ENCODE measurements at regions not wholly inside any gene's neighbourhood (a gene's known extent, or its start where the extent isn't known, plus 50 kb on each side); places are given as distances from the start of the nearest gene placed in this dataset.
A peak's percentile ranks its signal among the peaks of the same experiment; 100 is the strongest.
"Not testable (repeated sequence)": the region's sequence is repeated elsewhere in the genome, so short reads cannot be mapped to it uniquely, and the experiment has no call there.

DNA sequence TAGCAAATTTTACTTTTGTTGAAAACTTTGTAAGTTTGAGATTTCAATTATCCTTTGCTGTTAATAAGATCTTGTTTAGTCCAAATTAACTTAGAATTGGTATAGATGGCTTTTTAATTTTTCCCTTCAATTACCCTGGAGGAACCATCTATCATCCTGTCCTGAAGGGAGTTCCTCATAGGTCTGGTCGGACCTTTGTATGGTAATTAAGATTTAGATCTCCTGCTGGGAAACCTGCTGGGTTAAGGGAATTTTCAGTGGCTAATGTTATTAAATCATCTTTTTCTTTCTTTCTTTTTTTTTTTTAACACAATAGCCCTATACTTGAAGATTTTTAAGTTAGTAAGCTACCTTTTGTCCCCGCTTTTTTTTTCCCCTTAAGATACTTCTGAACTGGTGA, 63.0 kb upstream of the PRMT8 start:
- peaks cover 45% of the 10 kb centered on the region for H3K9me3 Mint-ChIP-seq
- 80 to 100% methylated on average over 1 of the region's 2 CpGs for WGBS, 2 experiments (ENCODE audit: insufficient coverage in 1 of 2, insufficient read length in 1 of 2)
- H3K4me3 Mint-ChIP-seq, result peak overlapping the region; percentile 3

DNA sequence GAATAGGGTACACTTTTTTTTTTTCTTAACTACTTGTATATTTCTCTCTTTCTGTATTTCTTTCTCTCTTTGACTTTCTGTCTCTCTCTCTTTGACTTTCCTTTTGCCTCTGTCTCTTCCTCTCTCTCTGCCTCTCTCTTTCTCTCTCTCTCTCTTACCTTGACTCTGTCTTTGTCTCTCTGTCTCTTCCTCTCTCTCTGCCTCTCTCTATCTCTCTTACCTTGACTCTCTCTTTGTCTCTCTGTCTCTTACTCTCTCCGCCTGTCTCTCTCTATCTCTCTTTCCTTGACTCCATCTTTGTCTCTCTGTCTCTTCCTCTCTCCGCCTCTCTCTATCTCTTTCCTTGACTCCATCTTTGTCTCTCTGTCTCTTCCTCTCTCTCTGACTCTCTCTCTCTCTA, 62.4 kb upstream of the PRMT8 start:
- peaks cover 12% of the 10 kb centered on the region for H3K27me3 Mint-ChIP-seq (ENCODE audit: insufficient read depth)
- H3K27ac Mint-ChIP-seq, result no peak overlapping the region
- WGBS, 2 experiments (ENCODE audit: insufficient coverage in 1 of 2, insufficient read length in 1 of 2), result 84 to 89% methylated on average over 2 of the region's 2 CpGs
- H3K9me3 Mint-ChIP-seq, result peaks cover 38% of the 10 kb centered on the region
- no peak overlapping the region for H3K9ac ChIP-seq (ENCODE audit: extremely low read depth, low read length, poor library complexity, severe bottlenecking)
- no peaks in the 10 kb centered on the region for H3K36me3 ChIP-seq (ENCODE audit: control insufficient read depth, insufficient read depth, low read length)
- no peaks in the 10 kb centered on the region for H3K4me1 ChIP-seq (ENCODE audit: control insufficient read depth, insufficient read depth, low read length)
- TF ChIP-seq, protein P1, sequence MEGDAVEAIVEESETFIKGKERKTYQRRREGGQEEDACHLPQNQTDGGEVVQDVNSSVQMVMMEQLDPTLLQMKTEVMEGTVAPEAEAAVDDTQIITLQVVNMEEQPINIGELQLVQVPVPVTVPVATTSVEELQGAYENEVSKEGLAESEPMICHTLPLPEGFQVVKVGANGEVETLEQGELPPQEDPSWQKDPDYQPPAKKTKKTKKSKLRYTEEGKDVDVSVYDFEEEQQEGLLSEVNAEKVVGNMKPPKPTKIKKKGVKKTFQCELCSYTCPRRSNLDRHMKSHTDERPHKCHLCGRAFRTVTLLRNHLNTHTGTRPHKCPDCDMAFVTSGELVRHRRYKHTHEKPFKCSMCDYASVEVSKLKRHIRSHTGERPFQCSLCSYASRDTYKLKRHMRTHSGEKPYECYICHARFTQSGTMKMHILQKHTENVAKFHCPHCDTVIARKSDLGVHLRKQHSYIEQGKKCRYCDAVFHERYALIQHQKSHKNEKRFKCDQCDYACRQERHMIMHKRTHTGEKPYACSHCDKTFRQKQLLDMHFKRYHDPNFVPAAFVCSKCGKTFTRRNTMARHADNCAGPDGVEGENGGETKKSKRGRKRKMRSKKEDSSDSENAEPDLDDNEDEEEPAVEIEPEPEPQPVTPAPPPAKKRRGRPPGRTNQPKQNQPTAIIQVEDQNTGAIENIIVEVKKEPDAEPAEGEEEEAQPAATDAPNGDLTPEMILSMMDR (conservative IDR thresholded peaks at IDR 0.05), result no peak
- H3K27me3 ChIP-seq (ENCODE audit: control insufficient read depth, insufficient read depth, low read length, poor library complexity, severe bottlenecking), result no peaks in the 10 kb centered on the region
- H3K36me3 Mint-ChIP-seq (ENCODE audit: low read depth), result peaks cover 22% of the 10 kb centered on the region
- H3K9me3 ChIP-seq (ENCODE audit: control insufficient read depth, low read length), result peaks cover 27% of the 10 kb centered on the region
- DNase-seq, result no peak
- no peak overlapping the region for H3K27ac ChIP-seq (ENCODE audit: low read depth, low read length)
- H3K4me1 Mint-ChIP-seq, result peaks cover 34% of the 10 kb centered on the region
- H3K4me3 ChIP-seq (ENCODE audit: low read length), result peak overlapping the region; percentile 59
- H3K4me3 Mint-ChIP-seq, result peak overlapping the region; percentile 3

More for the DNA sequence above, 63.0 kb upstream of the PRMT8 start:
- no peak overlapping the region for H3K27ac ChIP-seq (ENCODE audit: low read depth, low read length)
- H3K27ac Mint-ChIP-seq, result peak overlapping the region; percentile 13
- peaks cover 17% of the 10 kb centered on the region for H3K27me3 Mint-ChIP-seq (ENCODE audit: insufficient read depth)
- peak; percentile 45 for DNase-seq
- no peaks in the 10 kb centered on the region for H3K36me3 ChIP-seq (ENCODE audit: control insufficient read depth, insufficient read depth, low read length)
- H3K4me1 Mint-ChIP-seq, result peaks cover 32% of the 10 kb centered on the region
- no peaks in the 10 kb centered on the region for H3K27me3 ChIP-seq (ENCODE audit: control insufficient read depth, insufficient read depth, low read length, poor library complexity, severe bottlenecking)
- peaks cover 24% of the 10 kb centered on the region for H3K36me3 Mint-ChIP-seq (ENCODE audit: low read depth)
- no peak overlapping the region for H3K9ac ChIP-seq (ENCODE audit: extremely low read depth, low read length, poor library complexity, severe bottlenecking)
- no peaks in the 10 kb centered on the region for H3K4me1 ChIP-seq (ENCODE audit: control insufficient read depth, insufficient read depth, low read length)
- peak overlapping the region; percentile 59 for H3K4me3 ChIP-seq (ENCODE audit: low read length)
- H3K9me3 ChIP-seq (ENCODE audit: control insufficient read depth, low read length), result peaks cover 27% of the 10 kb centered on the region
- TF ChIP-seq, protein P1 (conservative IDR thresholded peaks at IDR 0.05), result no peak

DNA sequence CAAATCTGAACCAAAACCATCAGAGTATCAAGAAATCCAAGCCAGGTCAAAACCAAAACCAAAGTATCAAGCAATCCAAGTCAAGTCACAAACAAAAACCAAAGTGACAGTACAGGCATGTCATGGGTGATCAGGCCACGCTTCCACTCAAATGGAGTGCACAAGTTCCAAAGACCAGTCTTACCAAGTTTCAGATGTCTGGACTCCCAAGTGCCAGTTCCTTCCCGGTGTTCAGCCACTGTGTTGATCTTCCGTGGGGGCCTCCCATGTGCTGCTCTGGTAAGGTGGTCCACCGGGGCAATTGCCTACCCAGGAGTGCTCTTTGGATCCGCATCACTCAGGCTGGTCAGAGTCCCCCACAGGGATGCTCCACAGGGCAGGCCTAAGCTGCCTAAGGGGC, 61.5 kb upstream of the PRMT8 start:
- Mint-ChIP-seq H3K36me3 (ENCODE audit: low read depth) (peaks cover 22% of the 10 kb centered on the region), H3K4me1 (peaks cover 34% of the 10 kb centered on the region), H3K9me3 (peaks cover 34% of the 10 kb centered on the region)
- peaks cover 27% of the 10 kb centered on the region for H3K9me3 ChIP-seq (ENCODE audit: control insufficient read depth, low read length)
- not testable (repeated sequence) for H3K27ac Mint-ChIP-seq; H3K9ac ChIP-seq (ENCODE audit: extremely low read depth, low read length, poor library complexity, severe bottlenecking); H3K27me3 Mint-ChIP-seq (ENCODE audit: insufficient read depth); H3K27me3 ChIP-seq (ENCODE audit: control insufficient read depth, insufficient read depth, low read length, poor library complexity, severe bottlenecking); DNase-seq; H3K4me3 Mint-ChIP-seq; H3K36me3 ChIP-seq (ENCODE audit: control insufficient read depth, insufficient read depth, low read length); H3K4me1 ChIP-seq (ENCODE audit: control insufficient read depth, insufficient read depth, low read length); H3K27ac ChIP-seq (ENCODE audit: low read depth, low read length)
- 93 to 100% methylated on average over 3 to 5 of the region's 5 CpGs for WGBS, 2 experiments (ENCODE audit: insufficient coverage in 1 of 2, insufficient read length in 1 of 2)
- peak overlapping the region; percentile 59 for H3K4me3 ChIP-seq (ENCODE audit: low read length)

DNA sequence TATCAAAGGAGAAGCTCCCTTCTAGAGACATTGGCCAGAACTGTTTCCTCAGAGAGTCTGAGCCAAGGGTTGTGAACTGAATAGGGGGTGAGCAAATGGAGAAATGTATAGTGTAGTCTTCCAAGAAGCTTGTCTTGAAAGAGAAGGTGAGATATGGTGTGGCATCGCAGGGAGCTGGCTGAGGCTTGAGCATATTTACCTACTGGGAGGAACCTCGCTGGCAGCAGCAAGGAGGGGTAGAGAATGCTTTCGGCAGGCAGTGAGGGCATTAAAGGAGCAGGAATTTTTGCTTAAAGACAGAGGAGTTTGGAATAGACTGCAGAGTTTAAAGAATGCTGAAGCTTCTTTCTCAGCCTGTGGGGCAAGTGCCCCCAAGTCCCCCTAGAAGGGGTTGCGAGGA, 59.3 kb upstream of the PRMT8 start:
- TF ChIP-seq, protein P1 (conservative IDR thresholded peaks at IDR 0.05), result no peak
- Histone ChIP-seq H3K36me3 (ENCODE audit: control insufficient read depth, insufficient read depth, low read length) (no peaks in the 10 kb centered on the region), H3K9ac (ENCODE audit: extremely low read depth, low read length, poor library complexity, severe bottlenecking) (no peak overlapping the region), H3K27ac (ENCODE audit: low read depth, low read length) (no peak overlapping the region), H3K9me3 (ENCODE audit: control insufficient read depth, low read length) (peaks cover 27% of the 10 kb centered on the region), H3K27me3 (ENCODE audit: control insufficient read depth, insufficient read depth, low read length, poor library complexity, severe bottlenecking) (no peaks in the 10 kb centered on the region), H3K4me1 (ENCODE audit: control insufficient read depth, insufficient read depth, low read length) (no peaks in the 10 kb centered on the region), H3K4me3 (ENCODE audit: low read length) (no peak overlapping the region)
- no peak for DNase-seq
- Mint-ChIP-seq H3K27me3 (ENCODE audit: insufficient read depth) (peaks cover 7% of the 10 kb centered on the region), H3K4me1 (peaks cover 34% of the 10 kb centered on the region), H3K9me3 (peaks cover 34% of the 10 kb centered on the region), H3K36me3 (ENCODE audit: low read depth) (peaks cover 22% of the 10 kb centered on the region), H3K4me3 (no peak overlapping the region), H3K27ac (no peak overlapping the region)
- 94 to 96% methylated on average over 2 to 4 of the region's 4 CpGs for WGBS, 2 experiments (ENCODE audit: insufficient coverage in 1 of 2, insufficient read length in 1 of 2)
